SK-N-MC (cell line): ENCODE measurements at regions not wholly inside any gene's neighbourhood (a gene's known extent, or its start where the extent isn't known, plus 50 kb on each side); places are given as distances from the start of the nearest gene placed in this dataset.
A peak's percentile ranks its signal among the peaks of the same experiment; 100 is the strongest.

Experiments used
- DNase-seq: peaks from one replicate; pipeline ENCODE4 v3.0.0-alpha.2; 2011; ENCODE audit warnings: low read depth, low spot score
- H3K27ac ChIP-seq: fragments of 200-600 bp; sonication (generic); 2 replicates; pipeline ENCODE4 v1.5.1; 2016; ENCODE audit warnings: mixed run types
- H3K36me3 ChIP-seq: fragments of 200-600 bp; sonication (generic); 2 replicates; pipeline ENCODE4 v1.6.1; 2017; ENCODE audit warnings: antibody characterized with exemption, low read length, mixed read lengths; ENCODE audit not compliant: insufficient read depth
- H3K4me3 ChIP-seq: fragments of 200-600 bp; sonication (generic); 2 replicates; pipeline ENCODE4 v1.5.1; 2016
- H3K9ac ChIP-seq: fragments of 200-600 bp; sonication (generic); 2 replicates; pipeline ENCODE4 v1.8.0; 2017; ENCODE audit warnings: mixed run types, mixed read lengths; ENCODE audit not compliant: insufficient read length
- H3K9me3 ChIP-seq: fragments of 200-600 bp; sonication (generic); 2 replicates; pipeline ENCODE4 v1.6.1; 2017; ENCODE audit warnings: low read depth, mild to moderate bottlenecking, antibody characterized with exemption, low read length, moderate library complexity, mixed read lengths
- EZH2 ChIP-seq: fragments of 200-600 bp; sonication (generic); IDR thresholded peaks from one replicate; pipeline ENCODE4 v1.6.1; 2017; ENCODE audit warnings: antibody characterized with exemption
- FOXP2 ChIP-seq: optimal IDR thresholded peaks from 2 replicates; pipeline ENCODE3; 2011; ENCODE audit warnings: mild to moderate bottlenecking, moderate library complexity; ENCODE audit not compliant: insufficient read depth; ENCODE audit errors: extremely low read length, control extremely low read depth
- POLR2AphosphoS5 ChIP-seq: IDR thresholded peaks from 2 replicates; pipeline ENCODE4 v1.6.1; 2012; ENCODE audit warnings: mild to moderate bottlenecking, low read depth, low read length, borderline replicate concordance

GRCh38 chr15:35669021-35669420 lies 123.1 kb upstream of the DPH6 start:
- Histone ChIP-seq H3K9me3 (no peaks in the 10 kb centered on the region), H3K36me3 (no peaks in the 10 kb centered on the region), H3K27ac (no peak overlapping the region), H3K4me3 (no peak overlapping the region), H3K9ac (no peak overlapping the region)
- TF ChIP-seq POLR2AphosphoS5, result no peak
- no peak for TF ChIP-seq EZH2
- no peak for TF ChIP-seq FOXP2
- DNase-seq, result no peak

- no peaks in the 10 kb centered on the region for H3K36me3 ChIP-seq
- TF ChIP-seq FOXP2, result no peak
- TF ChIP-seq EZH2, result no peak
- no peak for TF ChIP-seq POLR2AphosphoS5
- H3K9me3 ChIP-seq, result no peaks in the 10 kb centered on the region
- no peak overlapping the region for H3K4me3 ChIP-seq
- no peak for DNase-seq
- no peak overlapping the region for H3K27ac ChIP-seq
- no peak overlapping the region for H3K9ac ChIP-seq
Measured at GRCh38 chr15:35669432-35670045, 123.6 kb upstream of the DPH6 start.

GRCh38 chr15:35671197-35671596 lies 125.2 kb upstream of the DPH6 start:
- DNase-seq, result no peak
- no peak overlapping the region for H3K4me3 ChIP-seq
- H3K36me3 ChIP-seq, result no peaks in the 10 kb centered on the region
- no peak overlapping the region for H3K27ac ChIP-seq
- no peaks in the 10 kb centered on the region for H3K9me3 ChIP-seq
- no peak for TF ChIP-seq FOXP2
- TF ChIP-seq EZH2, result no peak
- no peak for TF ChIP-seq POLR2AphosphoS5
- no peak overlapping the region for H3K9ac ChIP-seq

GRCh38 chr15:35671981-35672380 lies 126.0 kb upstream of the DPH6 start:
- no peak overlapping the region for H3K9ac ChIP-seq
- no peak for DNase-seq
- no peaks in the 10 kb centered on the region for H3K9me3 ChIP-seq
- no peak overlapping the region for H3K4me3 ChIP-seq
- no peak overlapping the region for H3K27ac ChIP-seq
- no peaks in the 10 kb centered on the region for H3K36me3 ChIP-seq
- no peak for TF ChIP-seq POLR2AphosphoS5

GRCh38 chr15:35673093-35673684 lies 127.2 kb upstream of the DPH6 start:
- no peak for DNase-seq
- TF ChIP-seq POLR2AphosphoS5 (no peak), EZH2 (no peak), FOXP2 (no peak)
- H3K9ac ChIP-seq, result no peak overlapping the region
- no peak overlapping the region for H3K4me3 ChIP-seq
- H3K9me3 ChIP-seq, result no peaks in the 10 kb centered on the region
- no peaks in the 10 kb centered on the region for H3K36me3 ChIP-seq
- no peak overlapping the region for H3K27ac ChIP-seq

- TF ChIP-seq FOXP2 (peak; percentile 72), POLR2AphosphoS5 (no peak), EZH2 (no peak)
- H3K36me3 ChIP-seq, result no peaks in the 10 kb centered on the region
- DNase-seq, result peak; percentile 90
- H3K27ac ChIP-seq, result peak overlapping the region; percentile 97
- H3K4me3 ChIP-seq, result peak overlapping the region; percentile 67
- no peaks in the 10 kb centered on the region for H3K9me3 ChIP-seq
- peak overlapping the region; percentile 42 for H3K9ac ChIP-seq
Measured at GRCh38 chr15:35674873-35675781, 129.2 kb upstream of the DPH6 start.

- Histone ChIP-seq H3K27ac (no peak overlapping the region), H3K36me3 (no peaks in the 10 kb centered on the region), H3K9ac (no peak overlapping the region), H3K4me3 (no peak overlapping the region), H3K9me3 (no peaks in the 10 kb centered on the region)
- no peak for TF ChIP-seq FOXP2
- no peak for TF ChIP-seq EZH2
- no peak for TF ChIP-seq POLR2AphosphoS5
- DNase-seq, result no peak
Measured at GRCh38 chr15:35678774-35679173, 132.8 kb upstream of the DPH6 start.

GRCh38 chr15:35679186-35679585 lies 133.2 kb upstream of the DPH6 start:
- Histone ChIP-seq H3K9ac (no peak overlapping the region), H3K36me3 (no peaks in the 10 kb centered on the region), H3K27ac (no peak overlapping the region), H3K4me3 (no peak overlapping the region), H3K9me3 (no peaks in the 10 kb centered on the region)
- no peak for DNase-seq
- no peak for TF ChIP-seq FOXP2
- TF ChIP-seq EZH2, result no peak
- TF ChIP-seq POLR2AphosphoS5, result no peak
